ENCODE measurements at regions not wholly inside any gene's neighbourhood (a gene's known extent, or its start where the extent isn't known, plus 50 kb on each side); places are given as distances from the start of the nearest gene placed in this dataset.

GRCh38 chr18:47484068-47484467, 232.6 kb upstream of the SKOR2 start:
- Histone ChIP-seq H3K9me2 (replicated peaks; ENCODE audit: control insufficient read depth, low read length) (no peaks in the 10 kb centered on the region), H3F3A (ENCODE audit: control insufficient read depth, insufficient read depth) (no peaks in the 10 kb centered on the region), H3K4me3 (ENCODE audit: low read length) (no peak overlapping the region), H3K79me2 (ENCODE audit: control insufficient read depth, low read length) (no peaks in the 10 kb centered on the region), H3K4me2 (ENCODE audit: low read length) (no peak overlapping the region), H3K9me3 (ENCODE audit: control insufficient read depth, insufficient read depth, low read length) (no peaks in the 10 kb centered on the region), H4K20me1 (ENCODE audit: control insufficient read depth, insufficient read depth, low read depth, low read length) (no peaks in the 10 kb centered on the region), H3K4me1 (ENCODE audit: control insufficient read depth, low read length) (no peaks in the 10 kb centered on the region), H3K27ac (ENCODE audit: low read depth, low read length) (no peak overlapping the region), H3K27me3 (ENCODE audit: control insufficient read depth, low read length) (peaks cover 13% of the 10 kb centered on the region; the same call in 1 of the 2 replicates), H3K36me3 (ENCODE audit: control insufficient read depth, low read length) (no peaks in the 10 kb centered on the region)
- no peak for TF ChIP-seq CTCF (IDR thresholded peaks at IDR 0.05; ENCODE audit: low read depth, low read length, poor library complexity, severe bottlenecking)
- TF ChIP-seq EZH2phosphoT487 (IDR thresholded peaks at IDR 0.05; ENCODE audit: borderline replicate concordance, low read length), result no peak

- H3K4me3 ChIP-seq (ENCODE audit: low read length), result no peak overlapping the region
- H3K79me2 ChIP-seq (ENCODE audit: control insufficient read depth, low read length), result no peaks in the 10 kb centered on the region
- H3K36me3 ChIP-seq (ENCODE audit: control insufficient read depth, low read length), result no peaks in the 10 kb centered on the region
- no peak for TF ChIP-seq CTCF (IDR thresholded peaks at IDR 0.05; ENCODE audit: low read depth, low read length, poor library complexity, severe bottlenecking)
- H3K27ac ChIP-seq (ENCODE audit: low read depth, low read length), result no peak overlapping the region
- no peaks in the 10 kb centered on the region for H3F3A ChIP-seq (ENCODE audit: control insufficient read depth, insufficient read depth)
- H3K9me3 ChIP-seq (ENCODE audit: control insufficient read depth, insufficient read depth, low read length), result no peaks in the 10 kb centered on the region
- H3K4me1 ChIP-seq (ENCODE audit: control insufficient read depth, low read length), result no peaks in the 10 kb centered on the region
- no peaks in the 10 kb centered on the region for H3K9me2 ChIP-seq (replicated peaks; ENCODE audit: control insufficient read depth, low read length)
- H3K27me3 ChIP-seq (ENCODE audit: control insufficient read depth, low read length), result peaks cover 13% of the 10 kb centered on the region; the same call in 1 of the 2 replicates
- H3K4me2 ChIP-seq (ENCODE audit: low read length), result no peak overlapping the region
- no peaks in the 10 kb centered on the region for H4K20me1 ChIP-seq (ENCODE audit: control insufficient read depth, insufficient read depth, low read depth, low read length)
Observed at GRCh38 chr18:47480166-47480565, 228.7 kb upstream of the SKOR2 start.

- Histone ChIP-seq H4K20me1 (ENCODE audit: control insufficient read depth, insufficient read depth, low read depth, low read length) (no peaks in the 10 kb centered on the region), H3F3A (ENCODE audit: control insufficient read depth, insufficient read depth) (no peaks in the 10 kb centered on the region)
- TF ChIP-seq CTCF (IDR thresholded peaks at IDR 0.05; ENCODE audit: low read depth, low read length, poor library complexity, severe bottlenecking) (no peak), EZH2phosphoT487 (IDR thresholded peaks at IDR 0.05; ENCODE audit: borderline replicate concordance, low read length) (no peak)
Observed at GRCh38 chr18:47471784-47472183, 220.3 kb upstream of the SKOR2 start.

GRCh38 chr18:47470941-47471340, 219.5 kb upstream of the SKOR2 start:
- H3K27me3 ChIP-seq (ENCODE audit: control insufficient read depth, low read length), result peaks cover 4% of the 10 kb centered on the region; the same call in 1 of the 2 replicates

More at GRCh38 chr18:47471784-47472183, 220.3 kb upstream of the SKOR2 start:
- H3K4me2 ChIP-seq (ENCODE audit: low read length), result no peak overlapping the region
- no peaks in the 10 kb centered on the region for H3K36me3 ChIP-seq (ENCODE audit: control insufficient read depth, low read length)
- no peaks in the 10 kb centered on the region for H3K4me1 ChIP-seq (ENCODE audit: control insufficient read depth, low read length)
- no peak overlapping the region for H3K4me3 ChIP-seq (ENCODE audit: low read length)
- no peaks in the 10 kb centered on the region for H3K9me2 ChIP-seq (replicated peaks; ENCODE audit: control insufficient read depth, low read length)
- H3K79me2 ChIP-seq (ENCODE audit: control insufficient read depth, low read length), result no peaks in the 10 kb centered on the region
- no peak overlapping the region for H3K27ac ChIP-seq (ENCODE audit: low read depth, low read length)
- H3K9me3 ChIP-seq (ENCODE audit: control insufficient read depth, insufficient read depth, low read length), result no peaks in the 10 kb centered on the region
- H3K27me3 ChIP-seq (ENCODE audit: control insufficient read depth, low read length), result peaks cover 4% of the 10 kb centered on the region; the same call in 1 of the 2 replicates

More at GRCh38 chr18:47470941-47471340, 219.5 kb upstream of the SKOR2 start:
- Histone ChIP-seq H4K20me1 (ENCODE audit: control insufficient read depth, insufficient read depth, low read depth, low read length) (no peaks in the 10 kb centered on the region), H3K9me2 (replicated peaks; ENCODE audit: control insufficient read depth, low read length) (no peaks in the 10 kb centered on the region), H3K36me3 (ENCODE audit: control insufficient read depth, low read length) (no peaks in the 10 kb centered on the region), H3K4me2 (ENCODE audit: low read length) (no peak overlapping the region), H3K79me2 (ENCODE audit: control insufficient read depth, low read length) (no peaks in the 10 kb centered on the region), H3K9me3 (ENCODE audit: control insufficient read depth, insufficient read depth, low read length) (no peaks in the 10 kb centered on the region), H3K4me3 (ENCODE audit: low read length) (no peak overlapping the region), H3K27ac (ENCODE audit: low read depth, low read length) (no peak overlapping the region), H3K4me1 (ENCODE audit: control insufficient read depth, low read length) (no peaks in the 10 kb centered on the region), H3F3A (ENCODE audit: control insufficient read depth, insufficient read depth) (no peaks in the 10 kb centered on the region)
- TF ChIP-seq CTCF (IDR thresholded peaks at IDR 0.05; ENCODE audit: low read depth, low read length, poor library complexity, severe bottlenecking) (no peak), EZH2phosphoT487 (IDR thresholded peaks at IDR 0.05; ENCODE audit: borderline replicate concordance, low read length) (no peak)

Data from DOHH2 (cell line).